Upper lobe of left lung (tissue), 6 donors: ENCODE measurements at regions not wholly inside any gene's neighbourhood (a gene's known extent, or its start where the extent isn't known, plus 50 kb on each side); places are given as distances from the start of the nearest gene placed in this dataset.

Experiments
- ATAC-seq, 2 donors: fragments of 200-7000 bp; cut with Tn5 transposase; one replicate each; pipeline ENCODE4 v1.9.1; 2022; ENCODE audit warnings: mild to moderate bottlenecking in 2 of 2, moderate library complexity in 2 of 2; ENCODE audit not compliant: low FRiP score in 2 of 2
- DNase-seq, 2 donors: peaks; one replicate each; pipeline ENCODE4 v3.0.0-alpha.2; 2019 to 2020
- H3K27ac ChIP-seq, 4 donors: fragments of 200-600 bp; sonication (generic); one replicate each; pipeline ENCODE4 v1.5.1; 2016 to 2019
- H3K27me3 ChIP-seq, 4 donors: fragments of 200-600 bp; sonication (generic); one replicate each; pipeline ENCODE4 v1.5.1; 2017 to 2019
- H3K36me3 ChIP-seq, 4 donors: fragments of 200-600 bp; sonication (generic); one replicate each; pipeline ENCODE4 v1.5.1; 2016 to 2019
- H3K4me1 ChIP-seq, 4 donors: fragments of 200-600 bp; sonication (generic); one replicate each; pipeline ENCODE4 v1.5.1; 2018 to 2019
- H3K4me3 ChIP-seq, 4 donors: fragments of 200-600 bp; sonication (generic); one replicate each; pipeline ENCODE4 v1.5.1; 2017 to 2019; ENCODE audit warnings: mild to moderate bottlenecking in 2 of 4, moderate library complexity in 1 of 4
- H3K9me3 ChIP-seq, 4 donors: fragments of 200-600 bp; sonication (generic); one replicate each; pipeline ENCODE4 v1.5.1; 2018 to 2019
- EP300 ChIP-seq, 4 donors: sonication (generic); formaldehyde crosslinking; IDR thresholded peaks; one replicate each; pipeline ENCODE4 v1.5.1; 2017; ENCODE audit warnings: antibody characterized with exemption in 4 of 4, control low read depth in 2 of 4
- POLR2A ChIP-seq, 4 donors: fragments of 450-650 bp; IDR thresholded peaks; one replicate each; pipeline ENCODE4 v1.5.1; 2016 to 2017; ENCODE audit warnings: antibody characterized with exemption in 4 of 4, mild to moderate bottlenecking in 2 of 4
- POLR2AphosphoS5 ChIP-seq, 2 donors: sonication (generic); formaldehyde crosslinking; IDR thresholded peaks; one replicate each; pipeline ENCODE4 v1.5.1; 2017; ENCODE audit warnings: antibody characterized with exemption in 2 of 2
- WGBS, 2 donors: methylation state at CpG; one replicate each; pipeline ENCODE4 v1.1.5; 2017 to 2018; 5-methylcytosine and 5-hydroxymethylcytosine counted together
- TF ChIP-seq, protein P1 (sequence below), 6 experiments: fragments of 450-650 bp in 4 of 6; fragments of 200-600 bp in 2 of 6; sonication (generic) in 2 of 6; IDR thresholded peaks; one replicate each; pipeline ENCODE4 v1.5.1; 2016 to 2019; ENCODE audit warnings: antibody characterized with exemption in 6 of 6
- donor health status: DM: no; HTN: no; CAD: no; lungs with moderate emphysema.
- donor health status: DM: no; HTN: yes; CAD: no; lungs with severe emphysema.

DNA sequence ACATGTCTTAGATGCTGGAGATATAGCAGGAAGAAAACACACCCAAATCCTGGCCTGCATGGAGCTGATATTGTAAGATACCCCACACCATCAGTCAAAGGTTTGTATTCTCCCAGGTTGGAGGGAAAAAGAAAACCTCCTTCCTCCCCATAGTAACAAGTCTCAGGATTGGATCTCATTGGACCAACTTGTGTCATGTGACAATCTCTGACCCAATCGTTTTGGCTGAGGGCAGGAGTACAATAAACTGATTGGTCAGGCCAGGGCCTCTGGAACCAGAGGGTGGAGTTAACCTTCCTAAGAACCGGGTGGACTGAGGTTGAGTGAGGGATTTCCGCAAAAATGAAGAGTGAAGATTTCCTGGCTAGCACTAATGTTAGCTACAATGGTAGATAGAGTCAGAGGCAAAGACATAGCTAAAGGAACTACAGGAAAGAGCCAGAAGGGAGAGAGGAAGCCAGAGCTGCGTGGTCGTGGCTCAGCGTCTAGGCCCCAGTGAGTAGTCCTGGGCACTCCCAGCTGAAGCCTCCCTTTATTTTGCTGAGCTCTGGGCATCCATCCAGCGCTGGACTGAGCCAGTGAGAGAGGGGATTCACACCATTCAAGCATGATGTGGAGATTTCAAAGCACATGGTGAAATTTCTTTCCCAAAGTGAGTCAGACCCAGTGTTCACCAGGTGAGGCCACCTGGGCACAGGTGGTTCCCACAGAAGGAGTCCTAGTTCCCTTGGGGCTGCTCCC is 219.9 kb downstream of the AACS start:
- no peak for TF ChIP-seq EP300 (IDR thresholded peaks at IDR 0.05)
- TF ChIP-seq POLR2A (IDR thresholded peaks at IDR 0.05), result no peak
- TF ChIP-seq, protein P1, sequence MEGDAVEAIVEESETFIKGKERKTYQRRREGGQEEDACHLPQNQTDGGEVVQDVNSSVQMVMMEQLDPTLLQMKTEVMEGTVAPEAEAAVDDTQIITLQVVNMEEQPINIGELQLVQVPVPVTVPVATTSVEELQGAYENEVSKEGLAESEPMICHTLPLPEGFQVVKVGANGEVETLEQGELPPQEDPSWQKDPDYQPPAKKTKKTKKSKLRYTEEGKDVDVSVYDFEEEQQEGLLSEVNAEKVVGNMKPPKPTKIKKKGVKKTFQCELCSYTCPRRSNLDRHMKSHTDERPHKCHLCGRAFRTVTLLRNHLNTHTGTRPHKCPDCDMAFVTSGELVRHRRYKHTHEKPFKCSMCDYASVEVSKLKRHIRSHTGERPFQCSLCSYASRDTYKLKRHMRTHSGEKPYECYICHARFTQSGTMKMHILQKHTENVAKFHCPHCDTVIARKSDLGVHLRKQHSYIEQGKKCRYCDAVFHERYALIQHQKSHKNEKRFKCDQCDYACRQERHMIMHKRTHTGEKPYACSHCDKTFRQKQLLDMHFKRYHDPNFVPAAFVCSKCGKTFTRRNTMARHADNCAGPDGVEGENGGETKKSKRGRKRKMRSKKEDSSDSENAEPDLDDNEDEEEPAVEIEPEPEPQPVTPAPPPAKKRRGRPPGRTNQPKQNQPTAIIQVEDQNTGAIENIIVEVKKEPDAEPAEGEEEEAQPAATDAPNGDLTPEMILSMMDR (IDR thresholded peaks at IDR 0.05), result no peak
- TF ChIP-seq POLR2AphosphoS5 (IDR thresholded peaks at IDR 0.05), result no peak
- no peaks in the 10 kb centered on the region for H3K36me3 ChIP-seq
- H3K9me3 ChIP-seq, result no peaks in the 10 kb centered on the region
- no peak overlapping the region for H3K4me3 ChIP-seq
- DNase-seq, result no peak
- 75 to 78% methylated on average over 7 of the region's 7 CpGs for WGBS, 2 donors
- H3K27ac ChIP-seq, result no peak overlapping the region
- ATAC-seq, result no peak
- no peaks in the 10 kb centered on the region for H3K27me3 ChIP-seq
- H3K4me1 ChIP-seq, result no peaks in the 10 kb centered on the region

DNA sequence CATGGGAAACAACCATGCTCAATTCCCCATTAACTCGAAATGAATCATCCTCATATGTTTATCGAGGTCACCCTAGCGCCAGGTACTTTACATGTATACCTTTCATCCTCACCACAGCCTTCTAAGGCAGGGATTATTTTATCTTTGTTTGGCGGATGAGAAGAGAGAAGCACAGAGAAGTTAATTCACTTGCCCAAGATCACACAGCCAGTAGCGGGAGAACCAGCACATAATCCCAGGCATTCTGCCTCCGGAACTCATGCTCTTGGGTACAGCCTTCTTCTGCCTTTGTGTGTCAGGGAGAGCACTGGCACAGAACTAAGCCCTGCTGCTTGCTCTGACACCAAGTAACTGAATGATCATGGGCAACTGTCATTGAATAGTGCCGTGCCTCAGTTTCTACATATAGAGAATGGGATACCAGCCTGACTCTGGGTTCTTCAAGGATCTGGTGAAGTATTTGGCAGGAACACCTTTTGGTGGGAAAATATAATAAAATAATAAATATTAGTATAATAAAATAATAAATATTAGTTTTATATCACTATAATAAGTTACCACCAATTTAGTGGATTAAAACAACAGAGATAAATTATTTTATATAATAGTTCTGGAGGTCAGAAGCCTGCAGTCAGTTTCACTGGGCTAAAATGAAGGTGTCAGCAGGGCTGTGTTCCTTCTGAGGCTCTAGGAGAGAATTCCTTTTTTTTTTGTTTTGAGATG is 220.9 kb downstream of the AACS start:
- Histone ChIP-seq H3K36me3 (no peaks in the 10 kb centered on the region), H3K27me3 (no peaks in the 10 kb centered on the region), H3K4me3 (no peak overlapping the region), H3K27ac (no peak overlapping the region), H3K9me3 (no peaks in the 10 kb centered on the region), H3K4me1 (no peaks in the 10 kb centered on the region)
- TF ChIP-seq POLR2AphosphoS5 (IDR thresholded peaks at IDR 0.05) (no peak), EP300 (IDR thresholded peaks at IDR 0.05) (no peak), POLR2A (IDR thresholded peaks at IDR 0.05) (no peak)
- TF ChIP-seq, protein P1 (IDR thresholded peaks at IDR 0.05), result no peak
- WGBS, 2 donors, result 90 to 94% methylated on average over 7 of the region's 7 CpGs
- DNase-seq, result no peak
- no peak for ATAC-seq

DNA sequence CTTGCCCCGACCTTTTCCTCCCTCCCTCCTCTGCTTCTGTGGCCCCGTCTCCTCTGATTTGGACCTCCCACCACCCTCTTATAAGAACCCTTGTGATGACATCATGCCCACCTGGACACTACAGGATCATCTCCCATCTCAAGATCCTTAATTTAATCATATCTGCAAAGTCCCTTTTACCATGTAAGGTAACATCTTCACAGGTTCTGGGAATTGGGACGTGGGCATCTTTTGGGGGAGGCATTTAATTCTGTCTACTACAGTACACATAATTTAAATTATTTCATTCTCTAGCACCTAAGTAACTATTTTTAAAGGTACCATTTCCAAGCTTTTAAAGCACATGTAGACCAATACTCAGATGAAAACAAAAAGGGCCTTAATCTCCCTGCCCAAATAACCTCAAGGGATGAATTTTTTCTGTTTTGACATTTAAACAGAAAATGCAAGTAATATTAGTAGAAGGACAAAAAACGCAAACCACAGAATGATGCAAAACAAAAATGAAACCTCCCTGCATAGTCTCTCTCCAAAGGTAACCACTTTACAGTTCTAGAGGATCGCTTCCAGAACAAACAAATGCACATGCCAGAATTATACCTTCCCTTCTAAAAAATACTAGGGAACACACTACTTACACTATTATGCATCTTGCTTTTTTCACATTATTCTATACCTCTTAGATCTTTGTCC is 222.1 kb downstream of the AACS start:
- no peaks in the 10 kb centered on the region for H3K36me3 ChIP-seq
- H3K4me3 ChIP-seq, result no peak overlapping the region
- WGBS, 2 donors, result 72 to 75% methylated on average over 5 of the region's 5 CpGs
- no peaks in the 10 kb centered on the region for H3K9me3 ChIP-seq
- ATAC-seq (no peak), DNase-seq (no peak)
- H3K27me3 ChIP-seq, result no peaks in the 10 kb centered on the region
- no peaks in the 10 kb centered on the region for H3K4me1 ChIP-seq
- no peak for TF ChIP-seq EP300 (IDR thresholded peaks at IDR 0.05)
- TF ChIP-seq POLR2A (IDR thresholded peaks at IDR 0.05), result no peak
- TF ChIP-seq, protein P1 (IDR thresholded peaks at IDR 0.05), result no peak
- no peak for TF ChIP-seq POLR2AphosphoS5 (IDR thresholded peaks at IDR 0.05)
- no peak overlapping the region for H3K27ac ChIP-seq

DNA sequence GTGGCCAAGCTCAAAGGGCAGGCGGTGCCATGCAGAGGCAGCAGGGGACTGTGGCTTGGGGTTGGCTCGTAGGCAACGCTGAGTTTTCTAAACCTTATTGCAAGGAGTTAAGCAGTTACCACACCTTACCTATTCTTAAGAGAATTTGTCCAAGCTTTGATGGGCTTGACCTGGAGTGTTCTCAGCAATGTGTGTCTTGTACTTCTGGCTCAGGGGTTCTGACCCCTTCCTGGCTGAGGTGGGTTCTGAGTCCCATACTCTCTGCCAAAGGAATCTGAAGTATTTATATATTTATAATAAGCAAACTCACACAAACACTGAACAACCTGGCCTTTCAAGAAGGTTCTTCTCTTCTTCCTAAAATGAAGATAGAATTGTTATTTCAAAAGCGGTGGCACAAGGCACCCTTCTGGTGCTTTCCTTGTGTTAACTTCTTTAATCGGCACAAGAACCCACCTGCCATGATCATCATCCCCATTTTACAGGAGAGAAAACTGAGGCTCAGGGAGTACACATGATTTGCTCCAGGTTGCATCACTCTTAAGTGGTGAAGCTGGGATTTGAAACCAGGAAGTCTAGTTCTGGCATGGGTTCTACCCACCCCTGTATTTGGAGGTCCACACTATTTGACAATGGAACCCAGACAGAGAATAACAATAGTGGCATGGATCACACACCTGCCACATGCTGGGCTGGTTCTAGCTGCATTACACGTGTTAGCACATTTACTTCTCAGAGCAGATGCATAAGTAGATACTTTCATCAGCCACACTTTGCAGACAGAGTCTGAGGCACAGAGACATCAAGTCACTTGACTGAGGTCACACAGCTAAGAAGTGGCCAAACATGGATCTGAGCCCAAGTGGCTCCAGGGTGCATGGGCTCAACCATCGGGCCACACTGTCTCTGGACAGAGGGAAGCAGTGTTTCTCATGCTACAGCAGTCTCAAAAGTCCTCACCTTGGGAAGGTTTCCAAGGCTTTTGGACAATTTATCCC is 224.0 kb downstream of the AACS start:
- ATAC-seq, result no peak
- TF ChIP-seq EP300 (IDR thresholded peaks at IDR 0.05) (no peak), POLR2A (IDR thresholded peaks at IDR 0.05) (no peak), POLR2AphosphoS5 (IDR thresholded peaks at IDR 0.05) (no peak)
- TF ChIP-seq, protein P1 (IDR thresholded peaks at IDR 0.05), result no peak
- WGBS, 2 donors, result 62 to 78% methylated on average over 6 to 7 of the region's 7 CpGs

More for the DNA sequence above, 224.0 kb downstream of the AACS start:
- peaks cover 0 to 9% (median 5%) of the 10 kb centered on the region in 4 donors for H3K9me3 ChIP-seq
- H3K4me3 ChIP-seq, result no peak overlapping the region
- no peak overlapping the region for H3K27ac ChIP-seq
- no peak for DNase-seq
- no peaks in the 10 kb centered on the region for H3K36me3 ChIP-seq
- H3K27me3 ChIP-seq, result no peaks in the 10 kb centered on the region
- H3K4me1 ChIP-seq, result no peaks in the 10 kb centered on the region
